OCI-LY1 (cell line): ENCODE measurements at regions not wholly inside any gene's neighbourhood (a gene's known extent, or its start where the extent isn't known, plus 50 kb on each side); places are given as distances from the start of the nearest gene placed in this dataset.

ENCODE experiments used
- H2AFZ ChIP-seq: fragments of 200-600 bp; sonication (generic), shearing (Covaris generic); 2 replicates; pipeline ENCODE4 v1.6.0; 2014; ENCODE audit warnings: antibody characterized with exemption, mild to moderate bottlenecking, low read length
- H3F3A ChIP-seq: fragments of 200-600 bp; sonication (generic), shearing (Covaris generic); 2 replicates; pipeline ENCODE4 v1.6.0; 2014; ENCODE audit warnings: mild to moderate bottlenecking, antibody characterized with exemption, low read length, moderate library complexity; ENCODE audit not compliant: insufficient read depth
- H3K27ac ChIP-seq: fragments of 200-600 bp; sonication (generic); 2 replicates; pipeline ENCODE4 v1.5.1; 2014; ENCODE audit warnings: low read length, mixed run types, mild to moderate bottlenecking, low read depth; ENCODE audit not compliant: poor library complexity, severe bottlenecking
- H3K27me3 ChIP-seq: fragments of 200-600 bp; sonication (generic); 2 replicates; pipeline ENCODE4 v1.6.0; 2014; ENCODE audit warnings: antibody characterized with exemption, mild to moderate bottlenecking, low read length, moderate library complexity; ENCODE audit not compliant: insufficient read depth
- H3K36me3 ChIP-seq: fragments of 200-600 bp; sonication (generic); 2 replicates; pipeline ENCODE4 v1.6.1; 2014; ENCODE audit warnings: mild to moderate bottlenecking, antibody characterized with exemption, low read length, moderate library complexity, mixed read lengths; ENCODE audit not compliant: insufficient read depth
- H3K4me1 ChIP-seq: fragments of 200-600 bp; sonication (generic); 2 replicates; pipeline ENCODE4 v1.5.1; 2014; ENCODE audit warnings: mild to moderate bottlenecking, low read length, moderate library complexity; ENCODE audit not compliant: insufficient read depth, severe bottlenecking
- H3K4me2 ChIP-seq: fragments of 200-600 bp; sonication (generic), shearing (Covaris generic); 2 replicates; pipeline ENCODE4 v1.6.1; 2014; ENCODE audit warnings: low read length
- H3K4me3 ChIP-seq: fragments of 200-600 bp; sonication (generic); 2 replicates; pipeline ENCODE4 v1.5.1; 2014; ENCODE audit warnings: low read length, low read depth, mild to moderate bottlenecking, mixed read lengths; ENCODE audit not compliant: poor library complexity, severe bottlenecking
- H3K79me2 ChIP-seq: fragments of 200-600 bp; shearing (Covaris generic); 2 replicates; pipeline ENCODE4 v1.6.1; 2016; ENCODE audit warnings: mixed run types, low read length, mixed read lengths; ENCODE audit not compliant: insufficient read depth
- H3K9ac ChIP-seq: fragments of 200-600 bp; sonication (generic), shearing (Covaris generic); 2 replicates; pipeline ENCODE4 v1.6.1; 2014; ENCODE audit warnings: mild to moderate bottlenecking, low read length, mixed read lengths
- H3K9me2 ChIP-seq: fragments of 200-600 bp; sonication (generic), shearing (Covaris generic); 2 replicates; pipeline ENCODE4 v1.6.1; 2014; ENCODE audit warnings: low read depth, mild to moderate bottlenecking, low read length, mixed read lengths
- H3K9me3 ChIP-seq: fragments of 200-600 bp; shearing (Covaris generic); 2 replicates; pipeline ENCODE4 v1.6.1; 2014; ENCODE audit warnings: low read length, mixed read lengths
- H4K20me1 ChIP-seq: fragments of 200-600 bp; sonication (generic), shearing (Covaris generic); 2 replicates; pipeline ENCODE4 v1.6.0; 2016; ENCODE audit warnings: mild to moderate bottlenecking, low read length; ENCODE audit not compliant: insufficient read depth
- CTCF ChIP-seq: fragments of 200-600 bp; sonication (generic), shearing (Covaris generic); IDR thresholded peaks from 2 replicates; pipeline ENCODE4 v1.5.1; 2017; ENCODE audit warnings: mild to moderate bottlenecking, antibody characterized with exemption, low read length, moderate library complexity, mixed read lengths
- EZH2 ChIP-seq: fragments of 200-600 bp; sonication (generic), shearing (Covaris generic); IDR thresholded peaks from 2 replicates; pipeline ENCODE4 v1.8.0; 2017; ENCODE audit warnings: borderline replicate concordance, mixed run types, mild to moderate bottlenecking, antibody characterized with exemption, low read length, moderate library complexity, mixed read lengths

- Histone ChIP-seq H3K27me3 (no peaks in the 10 kb centered on the region), H3F3A (no peaks in the 10 kb centered on the region), H3K4me1 (no peaks in the 10 kb centered on the region), H3K9me3 (no peaks in the 10 kb centered on the region), H4K20me1 (no peaks in the 10 kb centered on the region), H3K9ac (no peak overlapping the region), H3K4me2 (no peak overlapping the region), H3K36me3 (no peaks in the 10 kb centered on the region), H3K79me2 (no peaks in the 10 kb centered on the region), H3K4me3 (no peak overlapping the region), H3K9me2 (no peaks in the 10 kb centered on the region), H2AFZ (no peak overlapping the region), H3K27ac (no peak overlapping the region)
- TF ChIP-seq CTCF (no peak), EZH2 (no peak)
These were observed 270.6 kb downstream of the PBX3 start for GRCh38 chr9:126017758-126018157.

- H3K4me1 ChIP-seq: no peaks in the 10 kb centered on the region
- H3K36me3 ChIP-seq: no peaks in the 10 kb centered on the region
- no peak overlapping the region for H2AFZ ChIP-seq
- H4K20me1 ChIP-seq: no peaks in the 10 kb centered on the region
- TF ChIP-seq EZH2 (no peak), CTCF (no peak)
- H3K4me2 ChIP-seq: no peak overlapping the region
- H3F3A ChIP-seq: no peaks in the 10 kb centered on the region
- H3K9ac ChIP-seq: no peak overlapping the region
- H3K27me3 ChIP-seq: no peaks in the 10 kb centered on the region
- no peaks in the 10 kb centered on the region for H3K9me3 ChIP-seq
- no peak overlapping the region for H3K4me3 ChIP-seq
- no peak overlapping the region for H3K27ac ChIP-seq
- no peaks in the 10 kb centered on the region for H3K79me2 ChIP-seq
- H3K9me2 ChIP-seq: no peaks in the 10 kb centered on the region
These were observed 273.7 kb downstream of the PBX3 start for GRCh38 chr9:126020836-126021235.

GRCh38 chr9:126023962-126024361 is 276.8 kb downstream of the PBX3 start:
- TF ChIP-seq CTCF: no peak
- TF ChIP-seq EZH2: no peak
- Histone ChIP-seq H3K9me3 (no peaks in the 10 kb centered on the region), H3F3A (no peaks in the 10 kb centered on the region), H3K27ac (no peak overlapping the region), H3K79me2 (no peaks in the 10 kb centered on the region), H3K27me3 (no peaks in the 10 kb centered on the region), H2AFZ (no peak overlapping the region), H3K9ac (no peak overlapping the region), H3K9me2 (no peaks in the 10 kb centered on the region), H3K4me3 (no peak overlapping the region), H4K20me1 (no peaks in the 10 kb centered on the region), H3K4me1 (no peaks in the 10 kb centered on the region), H3K36me3 (no peaks in the 10 kb centered on the region), H3K4me2 (no peak overlapping the region)
